Activated naive CD8-positive, alpha-beta T cell treated with anti-CD3 and anti-CD28 coated beads for 36 hours (primary cell): ENCODE measurements at regions not wholly inside any gene's neighbourhood (a gene's known extent, or its start where the extent isn't known, plus 50 kb on each side); places are given as distances from the start of the nearest gene placed in this dataset.
"Not testable (repeated sequence)": the region's sequence is repeated elsewhere in the genome, so short reads cannot be mapped to it uniquely, and the experiment has no call there.

Experiments used
- DNase-seq: peaks from one replicate; pipeline ENCODE4 v3.0.0; 2021
- H3K27ac Mint-ChIP-seq: one replicate; pipeline ENCODE4 v1.8.0; 2022; ENCODE audit warnings: mild to moderate bottlenecking, moderate library complexity, mixed read lengths
- H3K27me3 Mint-ChIP-seq: one replicate; pipeline ENCODE4 v1.8.0; 2022; ENCODE audit warnings: mild to moderate bottlenecking, mixed read lengths
- H3K36me3 Mint-ChIP-seq: one replicate; pipeline ENCODE4 v1.8.0; 2021; ENCODE audit warnings: mild to moderate bottlenecking, mixed read lengths
- H3K4me1 Mint-ChIP-seq: one replicate; pipeline ENCODE4 v1.8.0; 2021; ENCODE audit warnings: mixed read lengths
- H3K4me3 Mint-ChIP-seq: one replicate; pipeline ENCODE4 v1.8.0; 2022; ENCODE audit warnings: mild to moderate bottlenecking, moderate library complexity, mixed read lengths
- H3K9me3 Mint-ChIP-seq: one replicate; pipeline ENCODE4 v1.8.0; 2022; ENCODE audit warnings: mixed read lengths

GRCh38 chr2:587087-587960 is 89.9 kb downstream of the TMEM18 start:
- no peaks in the 10 kb centered on the region for H3K36me3 Mint-ChIP-seq
- peaks cover 36% of the 10 kb centered on the region for H3K27me3 Mint-ChIP-seq
- H3K4me1 Mint-ChIP-seq: peaks cover 12% of the 10 kb centered on the region
- H3K27ac Mint-ChIP-seq: no peak overlapping the region
- H3K9me3 Mint-ChIP-seq: no peaks in the 10 kb centered on the region
- DNase-seq: no peak
- H3K4me3 Mint-ChIP-seq: no peak overlapping the region

GRCh38 chr2:586641-587076 is 90.5 kb downstream of the TMEM18 start:
- Mint-ChIP-seq H3K4me3 (no peak overlapping the region), H3K36me3 (no peaks in the 10 kb centered on the region), H3K9me3 (no peaks in the 10 kb centered on the region), H3K4me1 (peaks cover 12% of the 10 kb centered on the region), H3K27me3 (peaks cover 36% of the 10 kb centered on the region), H3K27ac (no peak overlapping the region)
- no peak for DNase-seq

- no peak overlapping the region for H3K27ac Mint-ChIP-seq
Observed at GRCh38 chr2:584863-585823, 92.1 kb downstream of the TMEM18 start.

GRCh38 chr2:583666-584065 is 93.5 kb downstream of the TMEM18 start:
- H3K27me3 Mint-ChIP-seq: peaks cover 25% of the 10 kb centered on the region
- peaks cover 12% of the 10 kb centered on the region for H3K4me1 Mint-ChIP-seq
- no peak overlapping the region for H3K27ac Mint-ChIP-seq
- H3K4me3 Mint-ChIP-seq: no peak overlapping the region
- H3K9me3 Mint-ChIP-seq: no peaks in the 10 kb centered on the region
- no peak for DNase-seq
- no peaks in the 10 kb centered on the region for H3K36me3 Mint-ChIP-seq

More at GRCh38 chr2:584863-585823, 92.1 kb downstream of the TMEM18 start:
- Mint-ChIP-seq H3K9me3 (no peaks in the 10 kb centered on the region), H3K4me3 (peak overlapping the region; percentile 41), H3K27me3 (peaks cover 32% of the 10 kb centered on the region), H3K4me1 (peaks cover 12% of the 10 kb centered on the region), H3K36me3 (no peaks in the 10 kb centered on the region)
- peak; percentile 59 for DNase-seq

GRCh38 chr2:582792-583528 is 94.2 kb downstream of the TMEM18 start:
- Mint-ChIP-seq H3K4me1 (peaks cover 12% of the 10 kb centered on the region), H3K27me3 (peaks cover 25% of the 10 kb centered on the region), H3K27ac (no peak overlapping the region), H3K9me3 (no peaks in the 10 kb centered on the region), H3K4me3 (no peak overlapping the region), H3K36me3 (no peaks in the 10 kb centered on the region)
- DNase-seq: no peak

GRCh38 chr2:582289-582688 is 94.9 kb downstream of the TMEM18 start:
- H3K27me3 Mint-ChIP-seq: peaks cover 20% of the 10 kb centered on the region
- H3K4me3 Mint-ChIP-seq, H3K9me3 Mint-ChIP-seq, H3K27ac Mint-ChIP-seq, DNase-seq, H3K36me3 Mint-ChIP-seq: not testable (repeated sequence)
- H3K4me1 Mint-ChIP-seq: peaks cover 12% of the 10 kb centered on the region

- no peak for DNase-seq
- Mint-ChIP-seq H3K27me3 (peaks cover 8% of the 10 kb centered on the region), H3K9me3 (peaks cover 8% of the 10 kb centered on the region), H3K4me1 (peaks cover 6% of the 10 kb centered on the region), H3K4me3 (no peak overlapping the region), H3K27ac (no peak overlapping the region), H3K36me3 (peaks cover 3% of the 10 kb centered on the region)
Observed at GRCh38 chr2:579961-580360, 97.2 kb downstream of the TMEM18 start.

GRCh38 chr2:579351-579886 is 97.8 kb downstream of the TMEM18 start:
- no peak overlapping the region for H3K4me3 Mint-ChIP-seq
- peaks cover under 1% of the 10 kb centered on the region for H3K4me1 Mint-ChIP-seq
- H3K27me3 Mint-ChIP-seq: peaks cover 7% of the 10 kb centered on the region
- H3K27ac Mint-ChIP-seq: no peak overlapping the region
- no peak for DNase-seq
- H3K9me3 Mint-ChIP-seq: peaks cover 11% of the 10 kb centered on the region
- peaks cover 3% of the 10 kb centered on the region for H3K36me3 Mint-ChIP-seq

- Mint-ChIP-seq H3K36me3 (peaks cover 3% of the 10 kb centered on the region), H3K27me3 (peaks cover 10% of the 10 kb centered on the region), H3K9me3 (peaks cover 15% of the 10 kb centered on the region), H3K27ac (no peak overlapping the region), H3K4me1 (no peaks in the 10 kb centered on the region), H3K4me3 (no peak overlapping the region)
- DNase-seq: no peak
Observed at GRCh38 chr2:576292-576691, 100.9 kb downstream of the TMEM18 start.

GRCh38 chr2:575727-576236 is 101.4 kb downstream of the TMEM18 start:
- Mint-ChIP-seq H3K27ac (no peak overlapping the region), H3K36me3 (peaks cover 3% of the 10 kb centered on the region), H3K4me1 (no peaks in the 10 kb centered on the region), H3K27me3 (peaks cover 14% of the 10 kb centered on the region), H3K9me3 (peaks cover 16% of the 10 kb centered on the region), H3K4me3 (no peak overlapping the region)
- DNase-seq: no peak

GRCh38 chr2:575030-575726 is 102.0 kb downstream of the TMEM18 start:
- Mint-ChIP-seq H3K4me3 (no peak overlapping the region), H3K4me1 (no peaks in the 10 kb centered on the region), H3K9me3 (peaks cover 19% of the 10 kb centered on the region), H3K27me3 (peaks cover 20% of the 10 kb centered on the region), H3K27ac (no peak overlapping the region), H3K36me3 (peaks cover 3% of the 10 kb centered on the region)
- no peak for DNase-seq

GRCh38 chr2:573805-574392 is 103.3 kb downstream of the TMEM18 start:
- Mint-ChIP-seq H3K4me3 (no peak overlapping the region), H3K4me1 (no peaks in the 10 kb centered on the region), H3K27ac (no peak overlapping the region)

GRCh38 chr2:573025-573424 is 104.2 kb downstream of the TMEM18 start:
- Mint-ChIP-seq H3K4me1 (no peaks in the 10 kb centered on the region), H3K27me3 (peaks cover 27% of the 10 kb centered on the region), H3K4me3 (no peak overlapping the region), H3K27ac (no peak overlapping the region), H3K9me3 (peaks cover 19% of the 10 kb centered on the region), H3K36me3 (peaks cover 3% of the 10 kb centered on the region)
- no peak for DNase-seq

More at GRCh38 chr2:573805-574392, 103.3 kb downstream of the TMEM18 start:
- H3K36me3 Mint-ChIP-seq: peaks cover 3% of the 10 kb centered on the region
- H3K27me3 Mint-ChIP-seq: peaks cover 23% of the 10 kb centered on the region
- no peak for DNase-seq
- H3K9me3 Mint-ChIP-seq: peaks cover 19% of the 10 kb centered on the region
